ENCODE measurements at regions not wholly inside any gene's neighbourhood (a gene's known extent, or its start where the extent isn't known, plus 50 kb on each side); places are given as distances from the start of the nearest gene placed in this dataset.

DNA sequence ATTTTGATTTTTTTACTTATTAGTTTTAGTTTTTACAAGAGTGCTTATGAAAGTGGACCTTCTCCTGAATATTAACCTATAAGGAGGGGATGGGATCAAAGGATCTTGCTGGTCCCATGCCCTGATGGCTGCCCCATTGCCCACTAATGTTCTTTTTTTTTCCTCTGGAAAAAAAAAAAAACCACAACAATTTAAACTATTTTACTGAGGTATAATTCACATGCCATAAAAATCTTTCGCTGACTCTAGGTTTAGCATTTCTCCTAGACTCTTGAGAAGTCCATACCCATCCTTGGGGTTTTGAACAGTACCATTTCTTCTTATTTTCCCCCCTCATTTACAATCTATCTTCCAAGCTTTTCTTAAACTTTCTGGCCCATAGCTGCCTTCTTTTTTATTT, 481.8 kb downstream of the TFEC start:
- Mint-ChIP-seq H3K36me3 (ENCODE audit: insufficient read depth in 2 of 2) (no peaks in the 10 kb centered on the region), H3K4me1 (ENCODE audit: low read depth) (no peaks in the 10 kb centered on the region), H3K27ac (no peak overlapping the region), H3K9me3 (no peaks in the 10 kb centered on the region), H3K4me3 (no peak overlapping the region), H3K27me3 (ENCODE audit: low read depth) (peaks cover 5% of the 10 kb centered on the region)
- ATAC-seq (replicated peaks in 1 of 2): no peak
- DNase-seq: no peak

GRCh38 chr7:115546790-115547189, 483.8 kb downstream of the TFEC start:
- peaks cover 5% of the 10 kb centered on the region for H3K27me3 Mint-ChIP-seq (ENCODE audit: low read depth)

GRCh38 chr7:115533785-115534184, 496.8 kb downstream of the TFEC start:
- Mint-ChIP-seq H3K27me3 (ENCODE audit: low read depth) (no peaks in the 10 kb centered on the region), H3K27ac (no peak overlapping the region), H3K9me3 (no peaks in the 10 kb centered on the region), H3K4me3 (no peak overlapping the region), H3K36me3 (ENCODE audit: insufficient read depth in 2 of 2) (no peaks in the 10 kb centered on the region), H3K4me1 (ENCODE audit: low read depth) (no peaks in the 10 kb centered on the region)
- ATAC-seq (replicated peaks in 1 of 2) (no peak), DNase-seq (no peak)

More at GRCh38 chr7:115546790-115547189, 483.8 kb downstream of the TFEC start:
- ATAC-seq (replicated peaks in 1 of 2): no peak
- Mint-ChIP-seq H3K4me1 (ENCODE audit: low read depth) (no peaks in the 10 kb centered on the region), H3K27ac (no peak overlapping the region), H3K36me3 (ENCODE audit: insufficient read depth in 2 of 2) (no peaks in the 10 kb centered on the region), H3K4me3 (no peak overlapping the region), H3K9me3 (no peaks in the 10 kb centered on the region)
- no peak for DNase-seq

GRCh38 chr7:115526278-115526677, 504.3 kb downstream of the TFEC start:
- ATAC-seq (replicated peaks in 1 of 2): no peak
- no peak overlapping the region for H3K27ac Mint-ChIP-seq

GRCh38 chr7:115522174-115522573, 508.4 kb downstream of the TFEC start:
- H3K27ac Mint-ChIP-seq: no peak overlapping the region
- ATAC-seq (replicated peaks in 1 of 2) (no peak), DNase-seq (no peak)
- H3K4me3 Mint-ChIP-seq: no peak overlapping the region
- peaks cover 0 to 6% of the 10 kb centered on the region in 2 donors for H3K9me3 Mint-ChIP-seq
- no peaks in the 10 kb centered on the region for H3K36me3 Mint-ChIP-seq (ENCODE audit: insufficient read depth in 2 of 2)
- no peaks in the 10 kb centered on the region for H3K27me3 Mint-ChIP-seq (ENCODE audit: low read depth)
- H3K4me1 Mint-ChIP-seq (ENCODE audit: low read depth): no peaks in the 10 kb centered on the region

More at GRCh38 chr7:115526278-115526677, 504.3 kb downstream of the TFEC start:
- Mint-ChIP-seq H3K4me3 (no peak overlapping the region), H3K36me3 (ENCODE audit: insufficient read depth in 2 of 2) (no peaks in the 10 kb centered on the region), H3K4me1 (ENCODE audit: low read depth) (no peaks in the 10 kb centered on the region), H3K27me3 (ENCODE audit: low read depth) (no peaks in the 10 kb centered on the region), H3K9me3 (peaks cover 0 to 6% of the 10 kb centered on the region in 2 donors)
- DNase-seq: no peak

- no peaks in the 10 kb centered on the region for H3K27me3 Mint-ChIP-seq (ENCODE audit: low read depth)
- no peak overlapping the region for H3K4me3 Mint-ChIP-seq
- no peak overlapping the region for H3K27ac Mint-ChIP-seq
- no peaks in the 10 kb centered on the region for H3K4me1 Mint-ChIP-seq (ENCODE audit: low read depth)
- no peaks in the 10 kb centered on the region for H3K9me3 Mint-ChIP-seq
- no peaks in the 10 kb centered on the region for H3K36me3 Mint-ChIP-seq (ENCODE audit: insufficient read depth in 2 of 2)
- DNase-seq: no peak
- ATAC-seq (replicated peaks in 1 of 2): no peak
Observed at GRCh38 chr7:115516341-115516740, 514.2 kb downstream of the TFEC start.

DNA sequence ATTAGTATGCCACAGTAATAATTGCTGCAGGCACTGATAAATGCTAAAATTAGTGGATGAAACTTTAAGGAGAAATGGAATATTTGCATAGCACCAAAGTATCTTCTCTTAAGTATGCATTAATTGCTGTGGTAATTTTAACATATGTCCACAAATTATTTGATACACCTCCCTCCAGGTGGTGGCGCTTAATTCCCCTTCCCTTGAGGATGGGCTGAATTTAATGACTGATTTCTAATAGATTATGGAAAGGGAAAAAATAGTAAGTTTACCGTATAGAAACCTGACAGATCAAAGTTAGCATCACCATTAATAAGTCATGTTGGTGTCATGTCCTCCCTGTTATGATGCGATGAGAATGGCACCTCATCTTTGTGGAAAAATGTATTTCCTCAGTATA, 519.2 kb downstream of the TFEC start:
- H3K4me1 Mint-ChIP-seq (ENCODE audit: low read depth): no peaks in the 10 kb centered on the region
- no peaks in the 10 kb centered on the region for H3K36me3 Mint-ChIP-seq (ENCODE audit: insufficient read depth in 2 of 2)
- no peak overlapping the region for H3K27ac Mint-ChIP-seq
- no peak for DNase-seq
- H3K4me3 Mint-ChIP-seq: no peak overlapping the region
- ATAC-seq (replicated peaks in 1 of 2): no peak
- H3K27me3 Mint-ChIP-seq (ENCODE audit: low read depth): no peaks in the 10 kb centered on the region
- no peaks in the 10 kb centered on the region for H3K9me3 Mint-ChIP-seq

GRCh38 chr7:115505136-115505535, 525.4 kb downstream of the TFEC start:
- no peaks in the 10 kb centered on the region for H3K36me3 Mint-ChIP-seq (ENCODE audit: insufficient read depth in 2 of 2)
- H3K27me3 Mint-ChIP-seq (ENCODE audit: low read depth): no peaks in the 10 kb centered on the region
- H3K4me3 Mint-ChIP-seq: no peak overlapping the region
- ATAC-seq (replicated peaks in 1 of 2) (no peak), DNase-seq (no peak)
- H3K9me3 Mint-ChIP-seq: peaks cover 0 to 2% of the 10 kb centered on the region in 2 donors
- H3K4me1 Mint-ChIP-seq (ENCODE audit: low read depth): no peaks in the 10 kb centered on the region
- no peak overlapping the region for H3K27ac Mint-ChIP-seq

DNA sequence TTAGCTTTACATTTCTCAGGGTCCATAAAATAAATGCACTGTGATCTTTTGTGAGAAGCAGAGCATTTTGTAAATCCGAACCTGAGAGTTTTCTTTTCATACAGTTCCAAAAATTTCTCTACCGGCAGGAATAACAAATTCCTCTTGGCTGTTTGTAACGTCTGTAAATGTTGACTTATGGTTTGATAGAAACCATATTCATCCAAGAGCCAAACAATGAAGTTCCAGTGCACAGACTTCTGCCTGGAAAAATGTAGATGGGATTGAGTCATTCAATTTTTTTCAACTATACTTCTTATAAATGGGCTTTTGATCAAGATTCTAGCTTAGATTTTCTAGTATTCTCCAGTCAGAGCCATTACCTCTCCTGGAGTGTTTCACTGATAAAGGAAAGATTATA, 530.6 kb downstream of the TFEC start:
- H3K9me3 Mint-ChIP-seq: peaks cover 0 to 2% of the 10 kb centered on the region in 2 donors
- H3K27ac Mint-ChIP-seq: no peak overlapping the region
- DNase-seq: no peak
- peaks cover 5% of the 10 kb centered on the region for H3K27me3 Mint-ChIP-seq (ENCODE audit: low read depth)
- no peak for ATAC-seq (replicated peaks in 1 of 2)
- H3K36me3 Mint-ChIP-seq (ENCODE audit: insufficient read depth in 2 of 2): no peaks in the 10 kb centered on the region
- H3K4me1 Mint-ChIP-seq (ENCODE audit: low read depth): no peaks in the 10 kb centered on the region
- H3K4me3 Mint-ChIP-seq: no peak overlapping the region

- no peak for DNase-seq
- no peaks in the 10 kb centered on the region for H3K9me3 Mint-ChIP-seq
- peaks cover 5% of the 10 kb centered on the region for H3K27me3 Mint-ChIP-seq (ENCODE audit: low read depth)
- H3K4me1 Mint-ChIP-seq (ENCODE audit: low read depth): no peaks in the 10 kb centered on the region
- no peaks in the 10 kb centered on the region for H3K36me3 Mint-ChIP-seq (ENCODE audit: insufficient read depth in 2 of 2)
- no peak overlapping the region for H3K4me3 Mint-ChIP-seq
- no peak for ATAC-seq (replicated peaks in 1 of 2)
- no peak overlapping the region for H3K27ac Mint-ChIP-seq
Observed at GRCh38 chr7:115496006-115496405, 534.6 kb downstream of the TFEC start.

- DNase-seq (no peak), ATAC-seq (replicated peaks in 1 of 2) (no peak)
- H3K27me3 Mint-ChIP-seq (ENCODE audit: low read depth): peaks cover 5% of the 10 kb centered on the region
- no peaks in the 10 kb centered on the region for H3K36me3 Mint-ChIP-seq (ENCODE audit: insufficient read depth in 2 of 2)
- no peaks in the 10 kb centered on the region for H3K4me1 Mint-ChIP-seq (ENCODE audit: low read depth)
- no peak overlapping the region for H3K27ac Mint-ChIP-seq
- no peak overlapping the region for H3K4me3 Mint-ChIP-seq
- H3K9me3 Mint-ChIP-seq: no peaks in the 10 kb centered on the region
Observed at GRCh38 chr7:115494529-115495147, 535.9 kb downstream of the TFEC start.

DNA sequence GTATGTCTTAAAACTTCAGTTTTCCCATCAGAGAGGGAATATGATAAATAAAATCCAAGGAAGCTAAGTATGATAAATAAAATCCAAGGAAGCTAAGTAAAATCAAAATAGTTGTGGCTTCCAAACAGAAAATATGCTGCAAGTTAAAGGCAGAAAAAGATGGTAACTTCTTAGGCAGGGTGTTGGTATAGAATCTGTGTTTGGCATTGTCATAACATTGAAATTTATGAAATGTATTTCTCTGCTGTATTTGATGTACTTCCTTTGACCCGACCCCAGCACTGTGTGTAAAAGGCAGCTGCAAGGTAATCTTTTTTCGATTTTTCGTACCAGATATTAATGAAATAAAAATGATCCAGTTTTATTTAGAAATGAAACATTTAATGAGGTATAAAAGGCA, 537.2 kb downstream of the TFEC start:
- Mint-ChIP-seq H3K27ac (no peak overlapping the region), H3K27me3 (ENCODE audit: low read depth) (peaks cover 5% of the 10 kb centered on the region), H3K36me3 (ENCODE audit: insufficient read depth in 2 of 2) (no peaks in the 10 kb centered on the region), H3K4me3 (no peak overlapping the region), H3K4me1 (ENCODE audit: low read depth) (no peaks in the 10 kb centered on the region), H3K9me3 (no peaks in the 10 kb centered on the region)
- ATAC-seq (replicated peaks in 1 of 2): no peak
- no peak for DNase-seq

DNA sequence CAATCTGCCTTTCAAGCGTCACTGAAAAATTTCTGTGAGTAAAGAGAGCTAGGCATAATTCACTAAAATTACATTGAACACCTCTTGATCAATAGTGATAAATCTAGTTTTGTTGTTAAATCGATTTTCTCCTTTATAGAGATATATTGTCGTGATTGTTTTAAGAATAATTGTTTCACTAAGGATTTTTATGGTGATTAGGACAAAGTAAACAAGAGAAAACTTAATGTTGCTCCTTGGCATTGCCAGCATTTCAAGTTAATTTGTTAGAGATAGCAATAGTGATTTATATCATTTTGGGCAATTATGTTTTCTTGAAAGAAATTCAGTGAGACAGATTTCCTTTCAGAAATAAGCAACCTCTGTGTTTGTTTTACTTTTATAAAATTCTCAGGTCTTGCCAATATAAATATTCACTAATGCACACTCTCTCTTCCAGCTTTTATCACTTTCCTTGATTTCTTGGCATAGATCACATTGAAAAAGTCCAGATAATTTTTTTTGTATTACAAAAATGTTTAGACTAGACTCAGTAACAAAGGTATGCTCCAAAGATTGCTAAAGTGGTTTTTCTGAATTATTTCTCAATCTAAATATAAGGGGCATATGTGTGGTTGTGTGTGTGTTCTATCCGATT, 538.7 kb downstream of the TFEC start:
- H3K9me3 Mint-ChIP-seq: no peaks in the 10 kb centered on the region
- no peak for ATAC-seq (replicated peaks in 1 of 2)
- no peaks in the 10 kb centered on the region for H3K4me1 Mint-ChIP-seq (ENCODE audit: low read depth)
- no peak overlapping the region for H3K27ac Mint-ChIP-seq
- no peak overlapping the region for H3K4me3 Mint-ChIP-seq
- no peak for DNase-seq
- no peaks in the 10 kb centered on the region for H3K36me3 Mint-ChIP-seq (ENCODE audit: insufficient read depth in 2 of 2)
- no peaks in the 10 kb centered on the region for H3K27me3 Mint-ChIP-seq (ENCODE audit: low read depth)

DNA sequence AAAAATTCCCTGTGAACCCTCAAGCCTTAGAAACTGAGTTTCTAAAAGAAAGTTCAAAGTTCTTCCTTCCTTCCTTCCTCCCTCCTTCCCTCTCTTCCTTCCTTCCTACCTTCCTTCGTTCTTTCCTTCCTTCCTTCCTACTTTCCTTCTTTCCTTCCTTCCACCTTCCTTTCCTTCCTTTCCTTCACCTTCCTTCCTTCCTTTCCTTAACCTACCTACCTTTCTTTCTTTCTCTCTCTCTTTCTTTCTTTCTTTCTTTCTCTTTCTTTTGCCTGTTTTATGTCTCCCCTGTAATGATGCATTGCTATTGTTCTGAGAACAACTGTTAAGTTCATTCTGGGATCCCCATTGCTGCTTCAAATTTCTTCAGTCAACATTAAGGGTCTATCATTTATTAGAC, 551.1 kb downstream of the TFEC start:
- DNase-seq: no peak
- no peaks in the 10 kb centered on the region for H3K36me3 Mint-ChIP-seq (ENCODE audit: insufficient read depth in 2 of 2)
- H3K4me3 Mint-ChIP-seq: no peak overlapping the region
- no peaks in the 10 kb centered on the region for H3K9me3 Mint-ChIP-seq
- no peak for ATAC-seq (replicated peaks in 1 of 2)
- peaks cover 8% of the 10 kb centered on the region for H3K4me1 Mint-ChIP-seq (ENCODE audit: low read depth)
- H3K27me3 Mint-ChIP-seq (ENCODE audit: low read depth): peaks cover 54% of the 10 kb centered on the region
- H3K27ac Mint-ChIP-seq: no peak overlapping the region
